Choroid plexus epithelial cell (primary cell): ENCODE measurements at regions not wholly inside any gene's neighbourhood (a gene's known extent, or its start where the extent isn't known, plus 50 kb on each side); places are given as distances from the start of the nearest gene placed in this dataset.

Experiments
- DNase-seq: peaks from one replicate; pipeline ENCODE4 v3.0.0-alpha.2; 2010; ENCODE audit warnings: low read depth
- H3K4me3 ChIP-seq: 2 replicates; pipeline ENCODE4 v1.5.1; 2011; ENCODE audit warnings: low read depth, mild to moderate bottlenecking, control low read depth, low read length, moderate library complexity
- TF ChIP-seq, protein P1 (sequence below): conservative IDR thresholded peaks from 2 replicates; pipeline ENCODE4 v1.5.1; 2011; ENCODE audit warnings: low read depth, mild to moderate bottlenecking, control low read depth, inconsistent platforms, low read length, moderate library complexity

DNA sequence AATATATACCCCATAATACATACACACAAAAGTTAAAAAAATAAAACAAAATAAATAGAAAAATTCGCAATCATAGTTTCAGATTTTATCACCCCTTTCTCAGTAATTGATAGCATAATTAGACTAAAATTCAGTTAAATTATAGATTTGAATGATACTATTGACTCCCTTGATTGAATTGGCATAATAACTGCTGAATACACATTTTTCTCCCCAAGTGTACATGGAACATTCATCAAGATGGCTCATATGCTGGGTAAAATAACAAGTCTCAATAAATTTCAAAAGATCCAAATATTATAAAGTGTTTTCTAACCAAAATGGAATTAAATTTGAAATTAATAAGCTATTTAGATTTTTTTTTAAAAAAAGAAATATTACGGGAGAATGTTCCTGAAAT lies 616.1 kb downstream of the MAFB start:
- no peak for DNase-seq
- H3K4me3 ChIP-seq, result no peak overlapping the region
- TF ChIP-seq, protein P1, sequence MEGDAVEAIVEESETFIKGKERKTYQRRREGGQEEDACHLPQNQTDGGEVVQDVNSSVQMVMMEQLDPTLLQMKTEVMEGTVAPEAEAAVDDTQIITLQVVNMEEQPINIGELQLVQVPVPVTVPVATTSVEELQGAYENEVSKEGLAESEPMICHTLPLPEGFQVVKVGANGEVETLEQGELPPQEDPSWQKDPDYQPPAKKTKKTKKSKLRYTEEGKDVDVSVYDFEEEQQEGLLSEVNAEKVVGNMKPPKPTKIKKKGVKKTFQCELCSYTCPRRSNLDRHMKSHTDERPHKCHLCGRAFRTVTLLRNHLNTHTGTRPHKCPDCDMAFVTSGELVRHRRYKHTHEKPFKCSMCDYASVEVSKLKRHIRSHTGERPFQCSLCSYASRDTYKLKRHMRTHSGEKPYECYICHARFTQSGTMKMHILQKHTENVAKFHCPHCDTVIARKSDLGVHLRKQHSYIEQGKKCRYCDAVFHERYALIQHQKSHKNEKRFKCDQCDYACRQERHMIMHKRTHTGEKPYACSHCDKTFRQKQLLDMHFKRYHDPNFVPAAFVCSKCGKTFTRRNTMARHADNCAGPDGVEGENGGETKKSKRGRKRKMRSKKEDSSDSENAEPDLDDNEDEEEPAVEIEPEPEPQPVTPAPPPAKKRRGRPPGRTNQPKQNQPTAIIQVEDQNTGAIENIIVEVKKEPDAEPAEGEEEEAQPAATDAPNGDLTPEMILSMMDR, result no peak

DNA sequence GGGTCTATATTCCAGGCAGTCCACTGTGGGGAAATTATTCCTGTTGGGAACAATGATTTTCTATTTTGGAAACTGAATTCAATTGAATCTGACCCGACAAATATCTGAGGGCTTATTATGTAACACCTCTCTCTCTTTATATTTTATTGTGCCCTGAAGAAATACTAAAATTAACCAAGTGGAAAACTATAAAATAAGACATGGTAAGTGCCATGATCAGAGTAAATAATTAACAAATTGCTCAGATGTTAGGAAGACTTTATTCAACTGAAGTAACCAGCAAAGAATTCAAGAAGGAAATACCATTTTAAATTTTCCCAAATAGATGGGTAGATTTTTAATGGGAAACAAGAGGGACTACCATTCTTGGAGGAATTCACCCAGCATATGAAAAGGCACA lies 632.9 kb downstream of the MAFB start:
- no peak overlapping the region for H3K4me3 ChIP-seq
- DNase-seq, result no peak
- TF ChIP-seq, protein P1, result no peak

DNA sequence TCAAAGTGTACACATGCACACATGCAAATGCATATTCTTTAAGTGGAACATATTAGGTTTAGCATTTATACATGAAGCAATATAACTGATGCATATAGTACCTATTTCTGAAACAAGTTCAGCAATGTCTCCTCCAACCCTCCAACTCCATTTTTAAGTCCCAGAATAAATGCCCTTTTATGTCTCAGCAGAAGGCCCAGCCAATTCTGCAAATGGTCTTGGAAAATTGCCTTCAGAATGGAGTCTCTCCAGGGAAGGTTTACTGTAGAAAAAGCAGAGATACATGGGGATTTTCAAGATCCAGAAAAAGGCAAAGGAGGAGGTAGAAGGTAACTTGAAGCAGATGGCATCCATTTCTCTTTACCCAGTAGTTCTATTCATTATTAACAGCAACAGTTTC lies 633.3 kb downstream of the MAFB start:
- no peak for DNase-seq
- TF ChIP-seq, protein P1, result no peak
- no peak overlapping the region for H3K4me3 ChIP-seq

DNA sequence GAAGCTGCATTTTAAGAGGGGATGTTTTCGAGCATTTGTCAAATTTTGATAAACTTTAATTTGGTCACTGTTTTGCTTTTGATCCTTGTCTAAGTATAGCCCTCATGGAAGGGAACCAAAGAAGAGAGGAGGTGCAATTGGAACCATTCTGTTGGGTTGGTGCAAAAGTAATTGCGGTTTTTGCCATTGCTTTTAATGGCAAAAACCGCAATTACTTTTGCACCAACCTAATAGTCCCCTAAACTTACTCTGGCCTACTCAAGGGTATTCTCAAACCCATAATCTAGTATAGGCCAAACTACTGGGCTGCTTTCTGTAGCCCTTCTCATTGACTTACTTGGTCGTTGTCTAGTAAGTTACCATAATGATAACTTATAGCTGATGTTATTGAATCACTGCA lies 634.7 kb downstream of the MAFB start:
- no peak overlapping the region for H3K4me3 ChIP-seq
- TF ChIP-seq, protein P1, result no peak
- no peak for DNase-seq

DNA sequence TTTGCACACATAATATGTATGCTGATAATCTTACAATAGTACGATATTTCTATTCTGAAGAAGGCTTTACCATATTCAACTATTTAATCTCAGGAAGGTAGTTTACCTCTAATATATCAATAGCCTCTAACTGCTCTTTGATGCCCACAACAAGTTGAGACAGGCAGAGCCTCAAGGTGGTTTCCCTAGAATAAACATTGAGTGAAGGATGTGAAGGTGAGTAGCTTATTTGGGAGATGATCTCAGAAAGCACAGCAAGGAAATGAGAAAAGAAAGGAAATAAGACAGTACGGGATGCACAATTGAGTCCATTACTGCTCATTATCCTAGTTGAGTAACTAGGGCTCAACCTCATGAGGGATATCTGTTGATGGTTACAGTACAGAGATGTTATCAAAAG lies 638.4 kb downstream of the MAFB start:
- H3K4me3 ChIP-seq, result no peak overlapping the region
- DNase-seq, result no peak
- TF ChIP-seq, protein P1, result no peak

DNA sequence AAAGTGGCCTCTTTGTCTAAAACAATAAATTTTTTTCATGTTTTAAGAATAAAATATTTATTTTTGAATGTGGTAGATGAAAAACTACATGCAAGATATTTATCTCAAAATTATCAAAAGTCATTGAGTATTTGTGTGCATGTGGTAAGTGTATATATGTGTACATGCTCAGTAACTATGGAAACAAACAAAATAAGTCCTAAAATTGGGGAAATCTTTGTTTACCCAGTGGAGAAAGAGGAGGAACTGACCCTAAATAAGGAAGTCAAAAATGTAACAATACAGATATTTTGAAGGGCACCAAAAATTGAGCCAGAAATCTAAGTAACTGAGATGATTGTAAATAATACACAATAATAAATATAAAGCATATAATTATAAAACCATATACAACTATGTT lies 639.2 kb downstream of the MAFB start:
- DNase-seq, result no peak
- no peak overlapping the region for H3K4me3 ChIP-seq
- TF ChIP-seq, protein P1, result no peak

DNA sequence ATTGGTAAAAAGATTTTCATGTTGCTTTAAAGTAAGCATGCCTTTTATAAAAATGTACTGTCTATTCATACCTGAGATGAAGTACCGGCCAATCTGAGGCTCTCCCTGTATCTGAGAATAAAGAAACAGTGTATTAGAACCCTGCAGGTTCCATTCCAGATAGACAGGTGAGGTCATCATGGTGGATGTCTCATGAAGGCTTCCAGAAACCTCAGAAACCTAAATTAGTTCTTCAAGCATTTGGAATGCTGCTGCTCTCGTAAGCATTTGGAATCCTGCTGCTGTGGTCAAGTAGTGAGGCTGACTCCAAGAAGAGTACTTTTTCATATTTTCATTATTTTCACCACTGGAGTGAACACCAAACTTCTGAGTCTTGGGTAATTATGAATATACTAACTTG lies 642.3 kb downstream of the MAFB start:
- DNase-seq, result no peak
- no peak overlapping the region for H3K4me3 ChIP-seq
- TF ChIP-seq, protein P1, result no peak
